ENCODE measurements at regions not wholly inside any gene's neighbourhood (a gene's known extent, or its start where the extent isn't known, plus 50 kb on each side); places are given as distances from the start of the nearest gene placed in this dataset.

DNA sequence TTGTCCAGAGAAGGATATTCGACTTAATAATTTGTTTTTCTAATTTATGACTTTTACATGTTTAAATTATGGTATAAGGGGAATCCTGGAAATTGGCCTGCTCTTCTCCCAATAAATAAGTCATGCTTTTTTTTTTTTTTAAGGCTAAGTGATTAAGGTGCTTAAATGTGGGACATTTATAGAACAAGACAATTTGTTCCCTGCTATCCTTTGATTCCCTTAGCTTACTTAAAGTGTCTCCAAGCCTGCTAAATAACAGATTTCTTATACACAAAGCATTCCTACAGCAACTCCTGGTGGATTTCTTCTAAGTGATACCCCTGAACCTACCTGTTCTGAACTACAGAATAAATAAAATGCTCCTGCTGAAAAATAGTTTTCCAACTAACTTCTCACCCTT is 233.0 kb upstream of the UGT8 start:
- DNase-seq (no peak), ATAC-seq (no peak)
- Histone ChIP-seq H3K9me3 (no peaks in the 10 kb centered on the region), H3K4me3 (no peak overlapping the region), H3K36me3 (no peaks in the 10 kb centered on the region), H3K27me3 (no peaks in the 10 kb centered on the region), H3K4me1 (no peaks in the 10 kb centered on the region), H3K27ac (no peak overlapping the region)
- in situ Hi-C loops (cut with MboI; ENCODE audit: low sequenced_read_pairs in 4 of 4): no loop called here
- intact Hi-C loops (cut with DNase I; ENCODE audit: low total_unique reads): no loop called here
- TF ChIP-seq, protein P1, sequence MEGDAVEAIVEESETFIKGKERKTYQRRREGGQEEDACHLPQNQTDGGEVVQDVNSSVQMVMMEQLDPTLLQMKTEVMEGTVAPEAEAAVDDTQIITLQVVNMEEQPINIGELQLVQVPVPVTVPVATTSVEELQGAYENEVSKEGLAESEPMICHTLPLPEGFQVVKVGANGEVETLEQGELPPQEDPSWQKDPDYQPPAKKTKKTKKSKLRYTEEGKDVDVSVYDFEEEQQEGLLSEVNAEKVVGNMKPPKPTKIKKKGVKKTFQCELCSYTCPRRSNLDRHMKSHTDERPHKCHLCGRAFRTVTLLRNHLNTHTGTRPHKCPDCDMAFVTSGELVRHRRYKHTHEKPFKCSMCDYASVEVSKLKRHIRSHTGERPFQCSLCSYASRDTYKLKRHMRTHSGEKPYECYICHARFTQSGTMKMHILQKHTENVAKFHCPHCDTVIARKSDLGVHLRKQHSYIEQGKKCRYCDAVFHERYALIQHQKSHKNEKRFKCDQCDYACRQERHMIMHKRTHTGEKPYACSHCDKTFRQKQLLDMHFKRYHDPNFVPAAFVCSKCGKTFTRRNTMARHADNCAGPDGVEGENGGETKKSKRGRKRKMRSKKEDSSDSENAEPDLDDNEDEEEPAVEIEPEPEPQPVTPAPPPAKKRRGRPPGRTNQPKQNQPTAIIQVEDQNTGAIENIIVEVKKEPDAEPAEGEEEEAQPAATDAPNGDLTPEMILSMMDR (IDR thresholded peaks at IDR 0.05 in 4 of 5, conservative IDR thresholded peaks at IDR 0.05 in 1 of 5): no peak
- TF ChIP-seq POLR2A (IDR thresholded peaks at IDR 0.05): no peak

DNA sequence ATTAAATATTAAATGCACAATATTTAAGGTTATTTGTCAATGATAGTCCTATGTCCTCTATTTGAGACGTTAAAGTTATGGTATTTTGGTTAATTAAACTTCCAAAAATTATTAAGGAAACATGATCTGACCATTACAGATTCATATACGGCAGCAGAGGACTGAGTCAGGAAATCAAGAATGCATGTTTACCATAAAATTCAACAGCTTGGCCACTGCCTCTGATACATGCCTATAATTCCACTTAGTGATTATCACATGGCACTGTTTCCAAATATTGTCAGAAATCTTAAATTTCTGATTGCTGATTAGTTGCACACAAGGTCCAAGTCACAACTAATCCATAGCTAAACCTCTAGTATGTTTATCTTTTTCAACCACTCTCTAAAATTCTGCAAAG is 232.2 kb upstream of the UGT8 start:
- DNase-seq: no peak
- Histone ChIP-seq H3K4me3 (no peak overlapping the region), H3K27me3 (no peaks in the 10 kb centered on the region), H3K4me1 (no peaks in the 10 kb centered on the region), H3K36me3 (no peaks in the 10 kb centered on the region), H3K27ac (no peak overlapping the region), H3K9me3 (no peaks in the 10 kb centered on the region)
- no peak for ATAC-seq
- intact Hi-C loops (cut with DNase I; ENCODE audit: low total_unique reads): no loop called here
- in situ Hi-C loops (cut with MboI; ENCODE audit: low sequenced_read_pairs in 4 of 4): no loop called here
- no peak for TF ChIP-seq POLR2A (IDR thresholded peaks at IDR 0.05)

DNA sequence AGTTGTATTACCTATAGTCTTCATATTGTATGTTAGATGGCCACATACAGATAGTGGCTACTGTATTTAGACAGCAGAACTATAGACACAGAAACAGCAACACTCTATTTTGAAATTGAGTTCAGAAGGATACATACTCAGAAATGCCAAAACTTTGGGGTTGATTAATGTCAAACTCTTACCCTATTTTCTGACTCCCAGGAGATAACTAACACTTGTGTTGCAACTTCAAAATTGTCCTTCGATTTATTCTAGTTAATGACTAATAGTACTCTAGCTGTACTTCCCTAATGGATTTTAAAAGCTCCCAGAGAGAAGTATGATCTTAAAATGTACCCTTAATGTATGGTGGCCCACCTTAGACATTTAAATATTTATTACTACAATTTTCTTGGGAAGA is 229.9 kb upstream of the UGT8 start:
- no peaks in the 10 kb centered on the region for H3K4me1 ChIP-seq
- DNase-seq (no peak), ATAC-seq (no peak)
- no peak for TF ChIP-seq POLR2A (IDR thresholded peaks at IDR 0.05)
- TF ChIP-seq, protein P1 (IDR thresholded peaks at IDR 0.05 in 4 of 5, conservative IDR thresholded peaks at IDR 0.05 in 1 of 5): no peak
- H3K27ac ChIP-seq: no peak overlapping the region
- no peaks in the 10 kb centered on the region for H3K27me3 ChIP-seq
- in situ Hi-C loops (cut with MboI; ENCODE audit: low sequenced_read_pairs in 4 of 4) (no loop called here), intact Hi-C loops (cut with DNase I; ENCODE audit: low total_unique reads) (no loop called here)
- H3K36me3 ChIP-seq: no peaks in the 10 kb centered on the region
- no peaks in the 10 kb centered on the region for H3K9me3 ChIP-seq
- no peak overlapping the region for H3K4me3 ChIP-seq

DNA sequence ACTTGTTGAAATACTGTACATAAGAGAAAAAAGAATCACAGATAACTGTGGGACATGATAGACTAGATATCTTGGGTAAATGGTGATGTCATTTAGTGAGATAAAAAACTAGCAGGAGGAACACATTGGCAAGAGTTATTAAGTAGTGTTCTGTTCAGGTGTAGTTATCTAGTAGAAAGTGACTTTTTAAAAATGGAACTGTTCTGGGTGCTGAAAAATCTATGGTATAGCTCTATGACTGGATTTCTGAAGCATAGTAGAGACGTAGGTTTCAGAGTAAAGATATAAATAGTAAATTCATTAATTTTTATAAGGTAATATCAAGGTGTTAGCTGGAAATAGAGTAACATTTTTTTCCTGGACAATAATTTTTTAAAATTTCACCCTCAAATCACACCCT is 225.1 kb upstream of the UGT8 start:
- Histone ChIP-seq H3K9me3 (no peaks in the 10 kb centered on the region), H3K27me3 (no peaks in the 10 kb centered on the region), H3K36me3 (no peaks in the 10 kb centered on the region), H3K27ac (no peak overlapping the region), H3K4me1 (no peaks in the 10 kb centered on the region), H3K4me3 (no peak overlapping the region)
- TF ChIP-seq, protein P1 (IDR thresholded peaks at IDR 0.05 in 4 of 5, conservative IDR thresholded peaks at IDR 0.05 in 1 of 5): no peak
- no peak for TF ChIP-seq POLR2A (IDR thresholded peaks at IDR 0.05)
- ATAC-seq: no peak
- intact Hi-C loops (cut with DNase I; ENCODE audit: low total_unique reads) (no loop called here), in situ Hi-C loops (cut with MboI; ENCODE audit: low sequenced_read_pairs in 4 of 4) (no loop called here)
- DNase-seq: no peak

DNA sequence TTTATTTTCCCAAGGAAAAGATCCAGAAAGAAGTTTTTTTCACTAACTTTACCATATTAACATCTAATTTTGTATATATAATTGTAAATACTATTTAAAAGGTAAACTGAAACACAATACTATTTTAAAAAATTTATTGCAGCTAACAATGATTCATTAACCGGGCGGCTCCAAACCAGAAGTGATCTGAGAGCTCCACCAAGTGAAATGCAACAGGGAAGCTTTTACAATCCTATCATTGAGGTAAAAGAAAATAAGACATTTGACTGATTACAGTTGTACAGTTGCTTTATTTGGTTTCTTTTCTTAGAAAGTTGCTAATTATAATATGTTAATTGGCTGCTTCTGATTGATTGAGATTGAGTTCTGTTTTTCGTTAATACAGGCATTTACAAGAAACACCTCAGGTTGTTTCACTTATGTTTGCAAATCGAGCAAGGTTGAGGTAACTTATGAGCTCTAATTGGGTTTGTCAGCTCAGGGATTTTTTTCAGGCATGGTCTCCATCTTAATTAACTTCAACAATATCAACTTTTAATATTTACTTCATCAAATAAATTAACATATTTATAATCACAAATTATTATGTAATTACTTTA is 220.2 kb upstream of the UGT8 start:
- H3K9me3 ChIP-seq: no peaks in the 10 kb centered on the region
- DNase-seq (no peak), ATAC-seq (no peak)
- H3K27ac ChIP-seq: no peak overlapping the region
- no peaks in the 10 kb centered on the region for H3K36me3 ChIP-seq
- TF ChIP-seq, protein P1 (IDR thresholded peaks at IDR 0.05 in 4 of 5, conservative IDR thresholded peaks at IDR 0.05 in 1 of 5): no peak
- TF ChIP-seq POLR2A (IDR thresholded peaks at IDR 0.05): no peak
- H3K27me3 ChIP-seq: no peaks in the 10 kb centered on the region
- no peak overlapping the region for H3K4me3 ChIP-seq
- no peaks in the 10 kb centered on the region for H3K4me1 ChIP-seq
- in situ Hi-C loops (cut with MboI; ENCODE audit: low sequenced_read_pairs in 4 of 4) (loop anchor here in 1 of 4 donors (25.0 kb wide), 1 partner anchor 991 kb away; no protein-coding TSS in a partner anchor), intact Hi-C loops (cut with DNase I; ENCODE audit: low total_unique reads) (no loop called here)

Measured in gastrocnemius medialis (tissue), 4 donors.